Right lobe of liver (tissue), 4 donors: ENCODE measurements at regions not wholly inside any gene's neighbourhood (a gene's known extent, or its start where the extent isn't known, plus 50 kb on each side); places are given as distances from the start of the nearest gene placed in this dataset.

Experiments used
- POLR2A ChIP-seq: fragments of 450-650 bp; IDR thresholded peaks from one replicate; pipeline ENCODE4 v1.6.1; 2017; ENCODE audit warnings: antibody characterized with exemption, mild to moderate bottlenecking
- TF ChIP-seq, protein P1 (sequence below), 4 donors: fragments of 200-600 bp in 3 of 4; fragments of 450-650 bp in 1 of 4; IDR thresholded peaks; one replicate each; pipeline versions ENCODE4 v1.5.1 to v1.8.0; 2016 to 2022; ENCODE audit warnings: antibody characterized with exemption in 4 of 4, mild to moderate bottlenecking in 2 of 4
- donor health status: DM: no; HTN: no; CAD: no.
- donor health status: DM: no; HTN: no; CAD: no.
- donor health status: DM: no; HTN: yes; CAD: no.

DNA sequence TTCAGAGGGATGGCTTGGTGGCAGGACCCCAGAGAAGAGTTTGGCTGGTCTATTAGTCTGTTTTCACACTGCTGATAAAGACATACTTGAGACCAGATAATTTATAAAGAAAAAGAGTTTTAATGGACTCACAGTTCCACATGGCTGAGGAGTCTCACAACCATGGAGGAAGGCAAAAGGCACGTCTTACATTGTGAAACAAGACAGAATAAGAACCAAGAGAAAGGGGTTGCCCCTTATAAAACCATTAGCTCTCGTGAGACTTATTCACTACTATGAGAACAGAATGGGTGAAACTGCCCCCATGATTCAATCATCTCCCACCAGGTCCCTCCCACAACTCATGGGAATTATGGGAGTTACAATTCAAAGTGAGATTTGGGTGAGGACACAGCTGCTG lies 78.5 kb upstream of the SSTR1 start:
- TF ChIP-seq, protein P1, sequence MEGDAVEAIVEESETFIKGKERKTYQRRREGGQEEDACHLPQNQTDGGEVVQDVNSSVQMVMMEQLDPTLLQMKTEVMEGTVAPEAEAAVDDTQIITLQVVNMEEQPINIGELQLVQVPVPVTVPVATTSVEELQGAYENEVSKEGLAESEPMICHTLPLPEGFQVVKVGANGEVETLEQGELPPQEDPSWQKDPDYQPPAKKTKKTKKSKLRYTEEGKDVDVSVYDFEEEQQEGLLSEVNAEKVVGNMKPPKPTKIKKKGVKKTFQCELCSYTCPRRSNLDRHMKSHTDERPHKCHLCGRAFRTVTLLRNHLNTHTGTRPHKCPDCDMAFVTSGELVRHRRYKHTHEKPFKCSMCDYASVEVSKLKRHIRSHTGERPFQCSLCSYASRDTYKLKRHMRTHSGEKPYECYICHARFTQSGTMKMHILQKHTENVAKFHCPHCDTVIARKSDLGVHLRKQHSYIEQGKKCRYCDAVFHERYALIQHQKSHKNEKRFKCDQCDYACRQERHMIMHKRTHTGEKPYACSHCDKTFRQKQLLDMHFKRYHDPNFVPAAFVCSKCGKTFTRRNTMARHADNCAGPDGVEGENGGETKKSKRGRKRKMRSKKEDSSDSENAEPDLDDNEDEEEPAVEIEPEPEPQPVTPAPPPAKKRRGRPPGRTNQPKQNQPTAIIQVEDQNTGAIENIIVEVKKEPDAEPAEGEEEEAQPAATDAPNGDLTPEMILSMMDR (IDR thresholded peaks at IDR 0.05), result no peak
- TF ChIP-seq POLR2A, result no peak
